ENCODE measurements at regions not wholly inside any gene's neighbourhood (a gene's known extent, or its start where the extent isn't known, plus 50 kb on each side); places are given as distances from the start of the nearest gene placed in this dataset.

DNA sequence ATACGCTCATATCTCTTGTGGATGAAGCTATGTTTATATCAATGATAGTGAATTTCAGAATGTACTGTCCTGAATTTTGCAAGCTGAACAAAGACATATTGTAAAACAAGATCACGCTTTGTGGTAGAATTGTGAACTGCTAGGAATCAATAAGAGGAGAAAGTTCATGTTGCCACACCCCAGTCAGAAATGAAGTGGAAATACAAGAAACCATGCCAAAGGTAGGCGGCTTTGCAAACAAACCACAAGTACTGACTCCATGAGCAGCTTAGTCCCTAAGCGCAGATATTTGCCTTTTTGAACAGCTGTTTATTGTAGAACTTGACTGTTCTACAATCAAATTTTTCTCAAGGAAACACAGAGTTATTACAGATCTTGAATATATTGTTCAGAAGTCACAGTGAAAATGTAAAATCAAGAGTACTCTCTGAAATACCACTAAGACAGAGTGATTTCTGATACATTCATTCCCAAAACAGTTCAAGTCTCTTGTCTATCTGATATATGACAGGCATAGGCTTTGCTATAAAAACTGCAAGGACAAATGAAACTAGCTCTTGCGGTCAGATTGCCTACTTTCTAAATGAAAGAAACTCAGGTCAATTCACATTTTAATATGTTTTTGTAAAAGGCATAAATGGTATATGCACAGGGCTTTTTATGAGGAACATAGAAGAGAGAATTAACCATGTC lies 120.9 kb upstream of the CDH19 start:
- DNase-seq: no peak

GRCh38 chr18:66722671-66723070 lies 118.8 kb upstream of the CDH19 start:
- DNase-seq: no peak

DNA sequence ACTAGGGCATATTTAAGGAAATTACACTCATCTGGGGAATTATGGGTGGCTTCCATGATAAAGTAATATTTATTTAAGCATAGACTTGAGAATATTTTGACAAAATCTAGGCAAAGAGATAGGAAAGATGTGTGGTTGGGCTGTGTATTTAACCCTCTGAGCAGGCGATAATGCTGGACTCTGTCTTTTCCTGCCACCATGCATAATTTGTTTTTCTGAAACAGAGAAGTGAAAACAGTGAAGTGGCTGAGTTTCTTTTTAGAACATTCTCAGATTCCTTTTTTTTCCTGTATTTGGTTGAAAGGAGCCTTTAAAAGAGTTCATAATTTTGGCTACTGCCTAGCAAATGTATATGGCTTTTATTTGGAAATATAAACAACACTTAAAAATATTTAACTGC lies 104.8 kb upstream of the CDH19 start:
- DNase-seq: no peak

GRCh38 chr18:66707473-66707872 lies 103.6 kb upstream of the CDH19 start:
- no peak for DNase-seq

GRCh38 chr18:66695281-66695680 lies 91.4 kb upstream of the CDH19 start:
- no peak for DNase-seq

DNA sequence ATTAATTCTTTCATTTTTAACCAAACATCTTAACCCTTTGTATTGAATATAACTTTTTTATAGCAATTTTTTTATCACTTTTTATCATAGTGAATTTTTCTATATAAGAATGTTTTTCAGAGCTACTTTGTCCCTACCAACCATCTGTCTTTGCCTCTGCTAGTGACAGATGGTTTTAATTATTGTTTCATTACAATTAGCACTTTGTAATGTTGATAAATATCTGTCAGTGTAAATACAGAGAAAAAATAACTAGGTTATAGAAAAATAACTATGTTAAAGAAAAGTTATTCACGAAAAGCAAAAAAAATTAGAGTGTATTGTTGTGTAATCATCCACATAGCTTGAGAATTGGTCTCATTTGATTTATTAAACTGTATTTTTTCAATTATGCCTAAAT lies 91.0 kb upstream of the CDH19 start:
- no peak for DNase-seq

GRCh38 chr18:66687635-66688034 lies 83.7 kb upstream of the CDH19 start:
- DNase-seq: no peak

- no peak for DNase-seq
Measured at GRCh38 chr18:66682855-66683322, 79.0 kb upstream of the CDH19 start.

GRCh38 chr18:66676699-66677098 lies 72.8 kb upstream of the CDH19 start:
- DNase-seq: no peak

DNA sequence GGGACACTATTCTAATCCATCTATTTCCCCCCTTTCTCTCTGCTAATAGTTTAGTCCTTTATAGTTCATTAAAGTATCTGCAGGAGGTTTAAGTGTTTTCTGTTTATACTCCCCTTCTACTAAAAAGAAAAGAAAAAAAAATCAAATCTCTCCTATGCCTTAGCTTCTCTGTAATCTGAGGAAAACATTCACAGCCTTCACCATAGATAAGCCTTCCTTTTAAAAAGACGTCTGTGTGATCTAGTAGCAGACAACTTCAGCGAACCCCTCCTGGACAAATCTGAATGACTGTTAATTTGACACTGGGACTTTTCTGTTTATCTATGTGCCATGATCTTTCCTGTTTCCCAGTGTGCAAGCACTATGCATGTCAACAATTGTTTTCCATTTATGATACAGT lies 70.4 kb upstream of the CDH19 start:
- DNase-seq: no peak

GRCh38 chr18:66668706-66669105 lies 64.8 kb upstream of the CDH19 start:
- DNase-seq: no peak

DNA sequence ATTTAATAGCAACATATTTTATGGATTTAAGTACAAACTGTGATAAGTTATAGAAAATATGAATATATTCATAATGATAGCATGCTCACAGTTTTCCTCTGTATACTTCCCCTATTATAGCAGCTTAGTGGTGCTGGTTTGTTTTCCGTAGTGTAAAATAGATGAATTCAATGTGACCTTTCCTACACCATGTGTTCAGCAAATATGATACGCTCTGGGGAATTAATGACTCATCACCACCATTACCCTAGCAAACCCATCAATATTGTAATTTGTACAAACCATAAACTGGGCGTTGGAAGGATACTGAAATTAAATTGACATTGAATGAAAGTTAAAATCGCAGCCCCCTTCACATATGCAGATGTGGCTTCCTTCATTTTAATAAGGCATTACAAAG lies 58.7 kb upstream of the CDH19 start:
- no peak for DNase-seq

DNA sequence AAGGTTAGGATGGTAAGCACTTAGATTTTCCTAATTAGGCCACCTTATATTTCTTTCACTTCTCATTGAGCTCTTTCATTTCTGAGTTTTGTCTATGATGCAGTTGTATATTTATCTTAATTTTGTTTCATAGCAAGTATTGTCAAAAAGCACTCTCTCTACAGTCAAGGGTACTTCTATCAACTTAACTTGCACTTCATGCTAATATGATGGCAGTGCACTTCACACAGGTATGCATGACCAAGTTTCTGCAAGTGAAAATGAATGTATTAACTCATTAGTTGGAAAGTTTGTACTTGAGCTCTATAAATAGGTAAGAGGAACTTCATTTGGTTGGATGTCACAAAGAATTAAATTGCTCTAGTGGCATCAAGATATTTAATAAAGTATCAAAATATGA lies 51.5 kb upstream of the CDH19 start:
- DNase-seq: no peak
